GM19351 (cell line): ENCODE measurements at regions not wholly inside any gene's neighbourhood (a gene's known extent, or its start where the extent isn't known, plus 50 kb on each side); places are given as distances from the start of the nearest gene placed in this dataset.
"Not testable (repeated sequence)": the region's sequence is repeated elsewhere in the genome, so short reads cannot be mapped to it uniquely, and the experiment has no call there.

Experiments used
- ATAC-seq: cut with Tn5 transposase; IDR thresholded peaks from one replicate; pipeline ENCODE4 v1.9.1; 2021; ENCODE audit warnings: mild to moderate bottlenecking, moderate library complexity; ENCODE audit not compliant: unreplicated experiment

DNA sequence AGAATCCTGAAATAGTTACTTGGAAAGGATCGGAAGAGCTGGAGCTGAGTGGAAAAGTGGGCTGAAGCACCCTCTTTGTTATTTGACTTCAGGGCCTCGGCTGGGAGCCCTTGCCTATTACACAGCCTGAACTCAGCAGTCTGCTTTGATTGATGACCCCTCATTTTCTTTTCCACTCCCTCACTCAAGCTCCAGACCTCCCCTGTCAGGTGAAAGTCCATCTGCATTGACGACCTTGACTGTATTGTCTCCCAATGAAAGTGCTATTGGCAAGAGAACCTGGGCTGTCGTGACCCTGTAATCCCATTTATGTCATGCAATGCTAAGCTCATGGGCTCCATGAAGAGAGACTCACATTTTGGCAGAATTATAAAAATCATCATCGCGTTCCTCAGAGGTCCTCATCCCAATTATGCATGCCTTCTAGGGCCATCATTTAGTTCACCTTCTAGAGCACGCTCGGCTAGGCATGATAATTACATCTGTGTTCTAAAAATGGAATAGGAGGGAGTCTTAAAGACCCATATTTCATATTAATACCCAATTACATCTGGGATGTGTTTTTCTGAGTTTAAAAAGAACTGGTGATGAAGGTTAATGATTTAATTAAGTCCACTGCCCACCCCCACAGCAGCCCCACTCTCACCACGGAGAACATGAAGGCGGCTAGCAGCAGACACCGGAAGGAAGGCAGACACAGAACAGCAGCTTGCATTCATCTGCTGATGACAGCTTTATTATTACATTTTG lies 472.5 kb downstream of the PID1 start:
- ATAC-seq = no peak

DNA sequence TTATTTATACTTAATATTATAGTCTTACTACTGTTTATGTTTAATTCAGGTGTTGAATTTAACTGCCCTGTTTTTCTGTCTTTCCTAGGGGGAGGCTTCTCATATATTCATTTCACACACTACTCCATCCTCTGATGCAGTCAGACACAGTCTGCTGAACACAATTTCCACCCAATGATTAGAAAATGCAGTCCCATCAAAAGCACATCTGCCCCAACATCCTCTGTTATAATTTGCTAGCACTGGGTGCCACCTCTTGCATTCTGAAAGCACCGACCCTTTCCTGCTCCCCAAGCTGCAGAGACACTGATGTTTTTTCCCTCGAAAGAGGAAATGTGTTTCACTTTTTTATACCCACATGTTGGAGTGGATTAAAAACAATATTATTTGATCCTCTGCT lies 474.7 kb downstream of the PID1 start:
- ATAC-seq = no peak

DNA sequence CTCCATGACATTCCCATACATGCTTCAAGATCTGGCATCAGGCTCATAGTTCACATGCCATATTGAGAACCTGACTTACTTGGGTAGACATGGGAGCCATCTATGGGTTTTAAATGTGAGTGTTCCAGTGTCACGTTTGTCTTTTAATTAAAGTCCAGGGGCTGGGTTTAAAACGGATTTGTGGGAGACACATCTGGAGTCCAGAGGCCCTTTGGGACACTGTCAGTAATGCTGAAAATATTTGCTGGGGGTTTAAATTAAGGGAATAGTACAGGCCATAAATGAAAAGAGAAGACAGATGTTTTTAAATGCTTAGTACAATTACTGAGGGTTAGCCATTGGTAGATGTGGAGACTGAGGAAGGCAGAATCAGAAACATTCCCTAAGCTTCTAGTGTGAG lies 478.0 kb downstream of the PID1 start:
- no peak for ATAC-seq

DNA sequence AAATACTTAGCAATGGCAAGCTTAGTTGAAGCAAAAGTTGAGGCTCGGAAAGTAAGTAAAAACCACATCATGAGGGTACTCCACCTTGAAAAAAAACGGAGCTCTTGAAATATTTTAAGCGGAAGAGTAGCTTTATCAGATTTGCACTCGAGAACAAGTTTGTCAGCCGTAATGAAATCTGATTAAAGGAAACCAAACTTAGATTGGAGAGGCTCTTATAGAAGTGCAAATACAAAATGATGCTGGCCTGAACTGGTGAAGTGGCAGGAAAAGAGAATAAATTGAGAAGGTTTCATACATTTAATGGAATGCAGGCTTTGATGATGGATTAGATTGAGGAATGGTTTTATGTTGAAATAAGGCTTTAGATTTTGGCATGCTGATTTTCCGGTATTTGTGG lies 484.2 kb downstream of the PID1 start:
- no peak for ATAC-seq

DNA sequence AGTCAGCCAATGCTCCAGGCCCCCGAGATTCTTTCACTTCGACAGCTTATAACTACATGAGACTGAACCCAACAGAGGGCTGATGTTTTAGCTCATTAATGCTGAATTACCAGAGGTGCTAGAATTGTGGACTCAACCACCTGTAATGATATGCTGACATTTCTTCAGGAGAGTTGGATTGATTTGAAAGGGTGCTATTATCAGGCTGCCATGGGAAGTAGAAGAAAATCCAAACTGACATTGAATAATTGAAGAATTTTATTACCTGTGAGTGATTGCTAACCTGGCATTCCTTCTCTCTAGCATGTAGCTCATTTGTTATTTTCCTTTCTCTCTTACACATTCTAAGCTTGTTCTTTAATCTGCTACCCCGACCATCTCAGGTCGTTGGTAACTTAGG lies 488.8 kb downstream of the PID1 start:
- ATAC-seq = no peak

DNA sequence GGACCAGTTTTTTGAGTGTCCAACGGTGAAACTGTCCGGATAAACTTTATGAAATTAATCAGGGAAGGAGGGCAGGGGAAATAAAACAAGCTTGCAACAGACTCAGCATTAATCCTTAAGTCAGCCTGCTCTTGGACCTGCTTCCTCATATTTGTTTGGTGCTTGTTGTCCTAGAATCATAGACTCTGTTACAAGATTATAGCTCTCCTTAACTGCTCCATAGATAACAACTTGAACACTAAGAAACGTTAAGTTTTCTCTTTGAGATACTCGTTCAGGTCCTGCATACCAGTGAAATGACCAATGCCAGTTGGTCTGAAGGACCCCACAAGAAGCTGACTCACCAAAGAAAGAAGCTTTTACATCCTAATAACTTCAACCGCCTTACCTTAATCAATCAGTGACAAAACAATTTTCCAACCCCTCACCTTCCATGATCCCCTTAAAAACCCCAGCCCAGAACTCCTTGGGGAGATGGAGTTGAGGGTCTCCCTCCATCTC lies 493.2 kb downstream of the PID1 start:
- ATAC-seq = no peak

DNA sequence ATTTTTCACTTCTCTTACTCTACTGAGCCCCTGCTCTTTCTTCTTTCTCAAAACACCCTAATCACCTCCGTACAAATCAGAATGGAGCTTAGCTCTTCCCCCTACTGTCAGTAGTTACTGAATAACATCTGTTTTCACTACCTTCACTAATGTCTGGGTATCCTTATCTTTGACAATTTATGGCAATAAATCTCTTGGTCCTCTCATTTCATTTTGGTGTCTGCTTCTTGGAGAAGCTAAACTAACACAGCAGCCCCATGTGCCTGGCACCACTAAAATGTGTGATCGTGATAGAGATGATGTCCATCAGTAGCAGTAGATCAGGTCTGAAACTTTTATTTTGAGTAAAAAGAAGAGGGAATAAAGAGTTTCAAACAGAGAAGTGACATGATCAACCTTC lies 496.5 kb downstream of the PID1 start:
- no peak for ATAC-seq

DNA sequence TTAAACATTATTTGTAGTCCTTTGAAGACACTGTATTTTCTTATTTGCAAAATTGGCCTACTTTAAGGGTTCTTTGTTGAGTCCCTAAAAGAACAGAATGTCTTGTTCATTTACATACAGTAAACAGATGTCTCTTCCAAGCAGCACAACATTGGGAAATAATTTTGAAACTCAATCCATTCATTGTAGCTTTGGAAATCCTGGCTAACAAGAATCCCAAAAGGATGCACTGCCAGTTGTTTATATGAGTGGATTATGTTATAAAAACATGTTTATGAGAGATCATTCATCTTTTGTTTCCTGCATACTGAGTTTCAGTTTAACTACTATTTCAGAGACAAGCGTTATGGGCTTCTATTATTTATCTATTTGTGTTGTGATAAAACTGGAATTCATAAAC lies 499.3 kb downstream of the PID1 start:
- no peak for ATAC-seq

DNA sequence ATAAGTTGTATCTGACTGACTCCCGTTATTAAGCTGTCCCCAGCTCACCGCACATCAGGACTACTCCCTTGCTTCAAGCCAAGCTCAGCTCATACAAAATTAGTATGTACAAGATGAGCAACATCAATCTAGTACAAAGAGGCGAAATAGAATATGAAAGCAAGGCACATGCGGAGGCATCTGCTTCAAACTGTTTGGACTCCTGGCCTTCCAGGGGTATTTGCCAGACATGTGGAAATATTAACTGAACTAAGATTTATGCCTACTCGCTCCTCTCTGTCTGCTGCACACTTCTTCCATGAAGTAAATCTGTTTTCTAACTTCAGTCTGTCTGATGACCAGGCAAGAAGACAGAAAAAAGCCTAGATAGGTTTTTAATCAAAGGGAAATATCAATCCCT lies 499.8 kb downstream of the PID1 start:
- no peak for ATAC-seq

DNA sequence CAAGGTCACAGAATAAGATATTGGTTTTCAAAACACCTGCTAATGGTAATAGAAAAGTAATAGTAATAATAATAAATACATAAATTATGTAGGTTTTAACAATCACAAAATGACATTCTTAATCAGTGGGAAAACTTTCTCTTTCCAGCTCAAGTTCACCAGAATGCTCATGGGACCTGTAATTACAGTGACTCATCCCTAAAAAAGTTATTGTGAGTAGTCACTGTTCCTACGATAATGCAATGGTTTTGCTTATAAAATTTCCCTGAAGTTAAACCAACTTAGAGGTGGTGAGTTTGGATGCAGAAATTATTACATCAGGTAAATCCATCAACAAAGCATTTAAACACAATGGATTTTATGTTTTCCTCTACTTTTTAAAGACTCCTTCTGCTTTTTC lies 502.3 kb downstream of the PID1 start:
- ATAC-seq = no peak

DNA sequence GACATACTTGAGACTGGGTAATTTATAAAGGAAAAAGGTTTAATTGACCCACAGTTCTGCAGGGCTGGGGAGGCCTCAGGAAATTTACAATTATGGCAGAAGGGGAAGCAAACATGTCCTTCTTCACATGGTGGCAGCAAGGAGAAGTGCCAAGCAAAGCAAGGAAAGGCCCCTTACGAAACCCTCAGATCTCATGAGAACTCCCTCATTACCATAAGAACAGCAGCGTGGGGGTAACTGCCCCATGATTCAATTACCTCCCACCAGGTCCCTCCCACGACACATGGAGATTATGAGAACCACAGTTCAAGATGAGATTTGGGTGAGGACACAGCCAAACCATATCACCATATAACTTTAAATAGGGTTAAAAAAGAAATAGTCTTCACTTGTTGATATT lies 502.9 kb downstream of the PID1 start:
- not testable (repeated sequence) for ATAC-seq

DNA sequence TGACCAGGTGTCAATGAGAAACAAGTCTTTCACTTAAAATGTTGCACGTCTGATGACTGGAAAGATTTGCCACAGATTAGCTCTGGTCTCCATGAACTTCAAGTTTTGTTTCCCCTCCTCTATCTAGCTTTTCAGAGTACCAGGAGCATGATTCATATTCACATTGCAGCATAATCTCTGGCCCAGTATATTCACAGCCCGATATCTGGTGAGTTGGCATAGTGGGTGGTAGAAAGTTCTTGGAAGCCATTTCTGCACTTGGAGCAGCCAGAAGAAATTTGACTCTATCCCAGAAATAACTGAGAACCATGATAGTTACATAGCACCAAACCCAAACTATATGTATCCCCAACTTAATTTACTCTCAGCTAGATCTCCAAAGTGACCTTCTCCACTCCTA lies 503.9 kb downstream of the PID1 start:
- no peak for ATAC-seq

DNA sequence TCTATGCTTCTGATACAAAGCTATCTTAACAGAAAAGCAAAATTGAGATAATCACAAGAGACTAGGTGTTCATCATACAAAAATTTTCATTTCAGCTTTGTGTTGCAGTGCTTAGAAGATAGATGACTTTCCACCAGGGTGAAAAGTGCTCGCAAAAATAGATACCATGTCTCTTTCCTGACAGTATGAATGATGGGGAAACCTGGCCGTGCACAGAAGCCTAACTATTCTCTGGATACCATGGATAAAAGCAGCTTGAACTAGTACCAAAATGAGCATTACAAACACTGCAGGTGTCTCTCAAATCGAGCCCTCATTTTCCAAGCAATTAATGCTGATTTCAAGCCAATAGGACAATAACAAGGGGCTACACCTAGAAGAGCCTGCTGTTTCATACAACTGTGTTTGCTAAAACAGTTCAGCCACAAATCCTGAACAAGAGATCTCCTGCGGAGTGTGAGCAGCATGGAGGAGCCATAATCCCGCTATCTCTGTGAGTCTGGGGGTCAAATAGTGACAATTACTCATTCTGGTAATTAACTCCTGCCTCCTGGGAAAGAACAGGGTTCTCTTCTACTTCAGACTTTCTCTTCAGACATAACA lies 507.6 kb downstream of the PID1 start:
- ATAC-seq = no peak

DNA sequence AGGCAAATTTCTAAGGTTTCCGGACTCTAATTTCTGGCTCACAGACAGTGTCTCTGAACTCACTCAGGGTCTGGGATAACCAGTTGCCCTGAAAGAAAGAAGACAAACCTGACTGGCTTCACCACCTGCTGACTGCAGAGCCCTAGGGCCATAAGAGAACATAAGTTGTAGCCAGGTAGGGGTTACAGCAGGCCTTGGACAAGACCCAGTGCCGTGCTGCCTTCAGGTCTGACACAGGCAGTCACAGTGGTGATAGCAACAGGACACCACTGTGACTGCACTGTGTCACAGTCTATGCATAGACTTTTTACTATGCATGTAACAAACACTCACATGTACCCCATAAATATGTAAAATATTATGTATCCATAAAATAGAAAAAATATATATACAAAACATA lies 508.5 kb downstream of the PID1 start:
- no peak for ATAC-seq

DNA sequence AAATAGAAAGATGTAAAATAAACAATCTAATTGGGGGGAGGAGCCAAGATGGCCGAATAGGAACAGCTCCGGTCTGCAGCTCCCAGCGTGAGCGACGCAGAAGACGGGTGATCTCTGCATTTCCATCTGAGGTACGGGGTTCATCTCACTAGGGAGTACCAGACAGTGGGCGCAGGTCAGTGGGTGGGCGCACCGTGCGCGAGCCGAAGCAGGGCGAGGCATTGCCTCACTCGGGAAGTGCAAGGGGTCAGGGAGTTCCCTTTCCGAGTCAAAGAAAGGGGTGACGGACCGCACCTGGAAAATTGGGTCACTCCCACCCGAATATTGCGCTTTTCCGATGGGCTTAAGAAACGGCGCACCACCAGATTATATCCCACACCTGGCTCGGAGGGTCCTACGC lies 515.4 kb downstream of the PID1 start:
- ATAC-seq = not testable (repeated sequence)

DNA sequence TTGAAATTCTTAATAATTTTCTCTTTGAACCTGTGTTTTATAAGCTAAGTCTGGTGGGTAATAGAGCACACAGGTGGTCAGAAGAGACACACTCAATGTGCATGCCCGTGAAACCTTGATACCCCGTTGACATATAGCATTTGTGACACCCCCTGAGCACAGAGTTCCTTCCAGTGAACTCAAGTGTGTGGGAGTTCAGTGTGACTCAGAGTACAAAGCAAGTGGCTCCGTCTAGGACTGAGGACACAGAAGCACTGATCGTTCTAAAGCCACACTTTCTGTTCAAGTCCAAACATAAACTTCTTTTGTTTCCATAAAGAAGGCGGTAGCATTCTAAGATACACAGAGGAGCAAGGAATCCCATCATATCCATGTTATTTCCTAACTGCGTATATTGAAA lies 523.6 kb downstream of the PID1 start:
- no peak for ATAC-seq

DNA sequence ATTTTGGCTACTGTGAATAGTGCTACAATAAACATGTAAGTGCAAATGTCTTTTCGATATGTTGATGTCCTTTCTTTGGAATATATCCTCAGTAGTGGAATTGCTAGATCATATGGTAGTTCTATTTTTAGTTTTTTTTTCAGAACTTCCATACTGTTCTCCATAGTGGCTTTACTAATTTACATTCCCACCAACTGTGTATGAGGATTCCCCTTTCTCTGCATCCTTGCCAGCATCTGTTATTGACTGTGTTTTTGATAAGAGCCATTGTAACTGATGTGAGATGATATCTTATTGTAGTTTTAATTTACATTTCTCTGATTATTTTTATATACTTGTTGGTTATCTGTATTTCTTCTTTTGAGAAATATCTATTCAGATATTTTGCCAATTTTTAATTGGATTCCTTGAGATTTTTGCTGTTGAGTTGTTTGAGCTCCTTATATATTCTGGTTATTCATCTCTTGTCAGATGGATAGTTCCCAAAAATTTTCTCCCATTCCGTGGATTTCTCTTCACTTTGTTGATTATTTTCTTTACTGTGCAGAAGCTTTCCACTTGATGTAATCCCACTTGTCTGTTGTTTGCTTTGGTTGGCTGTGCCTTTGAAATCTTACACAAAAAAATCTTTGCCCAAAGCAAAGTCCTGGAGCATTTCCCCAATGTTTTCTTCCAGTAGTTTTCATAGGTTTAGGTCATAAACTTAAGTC lies 532.3 kb downstream of the PID1 start:
- ATAC-seq = no peak

DNA sequence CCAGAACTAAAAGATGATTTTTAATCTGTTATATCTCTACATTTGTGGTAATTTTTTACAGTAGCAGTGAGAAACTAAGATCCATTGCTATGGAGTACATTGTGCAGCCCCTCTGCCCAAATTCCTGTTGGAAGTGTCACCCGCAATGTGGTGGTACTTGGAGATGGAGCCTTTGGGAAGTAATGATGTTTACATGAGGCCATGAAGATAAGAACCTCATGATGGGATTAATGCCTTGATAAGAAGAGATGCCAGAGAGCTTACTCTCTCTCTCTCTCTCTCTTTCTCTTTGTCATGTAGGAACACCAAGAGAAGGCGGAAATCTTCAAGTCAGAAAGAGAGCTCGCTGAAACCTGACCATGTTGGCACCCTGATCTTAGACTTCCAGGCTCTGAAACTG lies 535.4 kb downstream of the PID1 start:
- ATAC-seq = no peak

DNA sequence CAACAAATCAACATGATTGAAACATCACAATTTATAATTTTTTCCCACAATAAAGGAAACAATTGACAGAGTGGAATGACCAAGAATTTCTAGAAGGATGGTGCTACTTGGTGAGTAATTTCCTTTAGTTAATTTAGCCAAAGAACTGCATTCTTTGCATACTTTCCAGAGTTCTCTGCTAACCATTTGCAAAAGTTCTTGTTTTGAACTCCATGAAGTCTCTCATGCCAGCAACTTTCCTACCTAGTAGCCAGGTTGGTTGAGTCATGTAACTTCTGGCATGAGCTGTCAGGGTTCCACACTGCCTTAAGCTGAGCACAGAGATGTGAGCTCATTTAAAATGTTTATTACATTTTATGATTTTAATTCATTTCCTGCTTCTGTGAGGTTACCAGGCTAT lies 539.6 kb downstream of the PID1 start:
- ATAC-seq = no peak

DNA sequence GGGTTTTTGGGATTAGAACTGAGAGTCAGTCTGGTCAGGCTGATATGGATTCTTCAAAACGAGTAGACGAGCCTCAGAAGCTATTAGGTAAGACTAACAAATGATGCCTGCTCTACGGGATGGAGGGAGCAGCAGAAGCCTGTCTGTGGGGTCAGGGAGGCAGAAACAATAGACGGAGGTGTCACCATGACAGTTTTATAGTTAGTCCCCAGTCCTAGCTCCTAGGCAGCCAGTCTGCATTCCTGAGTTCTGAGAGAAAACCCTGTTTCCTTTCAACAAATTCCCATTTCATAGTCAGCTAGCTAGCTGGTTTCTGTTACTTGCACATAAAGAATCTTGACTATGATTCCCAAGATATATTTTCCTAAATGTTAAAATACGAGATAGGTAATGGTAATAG lies 542.1 kb downstream of the PID1 start:
- no peak for ATAC-seq

DNA sequence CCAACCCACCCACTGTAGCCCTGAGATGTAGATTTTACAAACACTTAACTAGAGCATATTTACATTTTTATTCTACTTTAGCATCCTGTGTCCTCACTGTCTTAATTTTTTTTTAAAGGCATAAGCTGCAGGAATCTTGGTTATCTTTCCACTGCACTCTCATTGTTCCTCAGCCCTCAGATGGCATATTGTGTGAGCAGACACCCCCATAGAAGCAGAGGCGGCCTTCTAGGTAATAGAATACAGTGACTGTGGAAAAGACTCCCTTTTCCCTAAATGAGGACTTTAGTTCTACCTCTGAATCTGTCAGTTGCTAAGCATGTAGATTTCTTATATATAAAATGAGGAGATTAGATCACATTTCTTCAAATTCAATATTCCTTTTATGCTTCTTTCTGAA lies 543.5 kb upstream of the SPHKAP start:
- no peak for ATAC-seq

DNA sequence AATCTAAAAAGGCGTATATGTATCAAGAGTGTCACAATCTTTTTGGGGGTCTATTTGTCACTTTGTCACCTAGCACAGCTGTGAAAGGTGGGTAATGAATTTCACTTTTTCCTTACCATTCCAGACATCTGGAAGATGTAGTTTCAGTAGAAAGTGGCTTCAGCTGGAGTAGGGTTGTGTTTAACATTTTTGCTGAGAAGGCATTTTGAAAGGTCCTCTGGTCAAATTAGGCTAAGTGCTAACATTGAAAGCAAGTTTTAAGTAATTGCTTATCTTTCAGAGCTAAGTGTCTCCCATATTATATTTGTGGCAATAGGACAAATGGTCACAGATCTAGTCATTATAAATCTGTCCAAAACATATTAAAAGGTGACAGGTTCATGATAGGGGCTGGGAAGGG lies 542.1 kb upstream of the SPHKAP start:
- no peak for ATAC-seq
